HEK293 (cell line): ENCODE measurements at regions not wholly inside any gene's neighbourhood (a gene's known extent, or its start where the extent isn't known, plus 50 kb on each side); places are given as distances from the start of the nearest gene placed in this dataset.

ENCODE experiments used
- GLI2 ChIP-seq: fragments of 450-650 bp; formaldehyde crosslinking; IDR thresholded peaks from 2 replicates; pipeline ENCODE4; 2017; ENCODE audit warnings: missing biosample characterization, missing genetic modification characterization, low read depth, borderline replicate concordance
- MEIS1 ChIP-seq: sonication (generic); formaldehyde crosslinking; IDR thresholded peaks from 2 replicates; pipeline ENCODE4 v1.8.1; 2022; ENCODE audit warnings: missing genetic modification reagents, mild to moderate bottlenecking, borderline replicate concordance
- TCF7L2 ChIP-seq: IDR thresholded peaks from 2 replicates; pipeline ENCODE4 v1.6.1; 2011; ENCODE audit warnings: low read depth, mild to moderate bottlenecking, inconsistent platforms, low read length, moderate library complexity, borderline replicate concordance
- YY2 ChIP-seq: fragments of 450-650 bp; formaldehyde crosslinking; IDR thresholded peaks from 2 replicates; pipeline ENCODE4 v1.5.1; 2016; ENCODE audit warnings: missing biosample characterization, missing genetic modification characterization
- ZNF174 ChIP-seq: fragments of 450-650 bp; formaldehyde crosslinking; IDR thresholded peaks from 2 replicates; pipeline ENCODE4 v1.5.0; 2017; ENCODE audit warnings: missing biosample characterization, mild to moderate bottlenecking, missing genetic modification characterization
- ZNF239 ChIP-seq: fragments of 450-650 bp; formaldehyde crosslinking; IDR thresholded peaks from 2 replicates; pipeline ENCODE4 v1.5.1; 2016; ENCODE audit warnings: missing biosample characterization, missing genetic modification characterization
- ZNF292 ChIP-seq: fragments of 450-650 bp; formaldehyde crosslinking; IDR thresholded peaks from 2 replicates; pipeline ENCODE4 v1.5.1; 2016; ENCODE audit warnings: low read depth, missing biosample characterization, missing genetic modification characterization, borderline replicate concordance
- ZNF311 ChIP-seq: fragments of 450-650 bp; formaldehyde crosslinking; IDR thresholded peaks from 2 replicates; pipeline ENCODE4 v1.5.1; 2017; ENCODE audit warnings: missing biosample characterization, missing genetic modification characterization, borderline replicate concordance
- ZNF350 ChIP-seq: fragments of 450-650 bp; formaldehyde crosslinking; IDR thresholded peaks from 2 replicates; pipeline ENCODE4 v1.5.0; 2017; ENCODE audit warnings: missing biosample characterization, mild to moderate bottlenecking, missing genetic modification characterization
- ZNF37A ChIP-seq: fragments of 450-650 bp; IDR thresholded peaks from 2 replicates; pipeline ENCODE4 v1.5.1; 2018; ENCODE audit warnings: missing biosample characterization, missing genetic modification characterization
- ZNF394 ChIP-seq: fragments of 450-650 bp; formaldehyde crosslinking; IDR thresholded peaks from 2 replicates; pipeline ENCODE4 v1.5.1; 2016; ENCODE audit warnings: missing biosample characterization, missing genetic modification characterization, mild to moderate bottlenecking, moderate library complexity, borderline replicate concordance
- ZNF473 ChIP-seq: fragments of 450-650 bp; formaldehyde crosslinking; IDR thresholded peaks from 2 replicates; pipeline ENCODE4 v1.5.1; 2017; ENCODE audit warnings: missing biosample characterization, missing genetic modification characterization
- ZNF510 ChIP-seq: fragments of 450-650 bp; formaldehyde crosslinking; IDR thresholded peaks from 2 replicates; pipeline ENCODE4 v1.5.1; 2018; ENCODE audit warnings: mild to moderate bottlenecking, missing genetic modification characterization, missing biosample characterization; ENCODE audit not compliant: insufficient replicate concordance
- ZNF610 ChIP-seq: fragments of 450-650 bp; formaldehyde crosslinking; IDR thresholded peaks from 2 replicates; pipeline ENCODE4 v1.5.1; 2016; ENCODE audit warnings: missing biosample characterization, missing genetic modification characterization, borderline replicate concordance
- ZNF677 ChIP-seq: fragments of 450-650 bp; IDR thresholded peaks from 2 replicates; pipeline ENCODE4 v1.5.0; 2018; ENCODE audit warnings: missing biosample characterization, mild to moderate bottlenecking, missing genetic modification characterization, moderate library complexity
- ZNF76 ChIP-seq: fragments of 450-650 bp; formaldehyde crosslinking; IDR thresholded peaks from 2 replicates; pipeline ENCODE4; 2016; ENCODE audit warnings: low read depth, missing biosample characterization, missing genetic modification characterization, borderline replicate concordance
- ZNF785 ChIP-seq: fragments of 450-650 bp; formaldehyde crosslinking; IDR thresholded peaks from 2 replicates; pipeline ENCODE4 v1.5.1; 2016; ENCODE audit warnings: missing biosample characterization, missing genetic modification characterization
- TF ChIP-seq, protein P1 (sequence below): fragments of 450-650 bp; formaldehyde crosslinking; IDR thresholded peaks from 2 replicates; pipeline ENCODE4 v1.5.1; 2016; ENCODE audit warnings: missing biosample characterization, missing genetic modification characterization, borderline replicate concordance
- TF ChIP-seq, protein P2 (sequence below): fragments of 450-650 bp; IDR thresholded peaks from 2 replicates; pipeline ENCODE4 v1.5.1; 2018; ENCODE audit warnings: missing biosample characterization, mild to moderate bottlenecking, missing genetic modification characterization
- TF ChIP-seq, protein P3 (sequence below): fragments of 450-650 bp; formaldehyde crosslinking; IDR thresholded peaks from 2 replicates; pipeline ENCODE4 v1.5.1; 2016; ENCODE audit warnings: missing biosample characterization, missing genetic modification characterization
- TF ChIP-seq, protein P4 (sequence below): fragments of 450-650 bp; formaldehyde crosslinking; IDR thresholded peaks from 2 replicates; pipeline ENCODE4 v1.5.1; 2017; ENCODE audit warnings: missing biosample characterization, missing genetic modification characterization
- TF ChIP-seq, protein P5 (sequence below): fragments of 450-650 bp; formaldehyde crosslinking; IDR thresholded peaks from 2 replicates; pipeline ENCODE4 v1.5.1; 2016; ENCODE audit warnings: missing biosample characterization, missing genetic modification characterization
- TF ChIP-seq, protein P6 (sequence below): fragments of 450-650 bp; formaldehyde crosslinking; IDR thresholded peaks from 2 replicates; pipeline ENCODE4 v1.5.1; 2016; ENCODE audit warnings: missing biosample characterization, missing genetic modification characterization, low read depth
- TF ChIP-seq, protein P7 (sequence below): fragments of 450-650 bp; formaldehyde crosslinking; IDR thresholded peaks from 2 replicates; pipeline ENCODE4 v1.5.1; 2017; ENCODE audit warnings: missing biosample characterization, missing genetic modification characterization
- TF ChIP-seq, protein P8 (sequence below): fragments of 450-650 bp; formaldehyde crosslinking; IDR thresholded peaks from 2 replicates; pipeline ENCODE4 v1.5.1; 2016; ENCODE audit warnings: missing biosample characterization, missing genetic modification characterization

DNA sequence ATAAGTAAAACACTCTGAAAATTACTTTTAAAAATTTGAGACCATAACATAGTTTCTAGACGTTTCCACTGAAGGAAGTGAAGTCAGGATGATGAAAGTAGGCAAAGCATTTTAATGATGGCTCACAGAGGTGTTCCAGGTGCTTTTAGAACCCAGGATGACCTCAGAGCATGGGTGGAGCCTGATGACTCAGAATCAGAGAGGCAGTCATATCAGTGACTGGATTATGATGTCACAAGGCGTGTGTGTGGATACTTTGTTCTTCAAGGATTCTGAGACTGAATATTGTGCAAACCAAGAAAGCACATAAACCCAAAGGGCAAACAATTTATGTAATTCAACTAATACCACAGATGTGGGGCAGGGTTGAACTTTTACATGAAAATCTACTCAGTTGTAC lies 200.2 kb upstream of the FOXN2 start (continued):
- TF ChIP-seq, protein P1, sequence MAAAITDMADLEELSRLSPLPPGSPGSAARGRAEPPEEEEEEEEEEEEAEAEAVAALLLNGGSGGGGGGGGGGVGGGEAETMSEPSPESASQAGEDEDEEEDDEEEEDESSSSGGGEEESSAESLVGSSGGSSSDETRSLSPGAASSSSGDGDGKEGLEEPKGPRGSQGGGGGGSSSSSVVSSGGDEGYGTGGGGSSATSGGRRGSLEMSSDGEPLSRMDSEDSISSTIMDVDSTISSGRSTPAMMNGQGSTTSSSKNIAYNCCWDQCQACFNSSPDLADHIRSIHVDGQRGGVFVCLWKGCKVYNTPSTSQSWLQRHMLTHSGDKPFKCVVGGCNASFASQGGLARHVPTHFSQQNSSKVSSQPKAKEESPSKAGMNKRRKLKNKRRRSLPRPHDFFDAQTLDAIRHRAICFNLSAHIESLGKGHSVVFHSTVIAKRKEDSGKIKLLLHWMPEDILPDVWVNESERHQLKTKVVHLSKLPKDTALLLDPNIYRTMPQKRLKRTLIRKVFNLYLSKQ (tag by site-specific recombination), result no peak
- TF ChIP-seq ZNF510 (tag by site-specific recombination) (no peak), TCF7L2 (no peak), ZNF394 (tag by site-specific recombination) (peak; percentile 14; the same call in 1 of the 2 replicates), ZNF350 (peak; percentile 91), ZNF37A (tag by site-specific recombination) (no peak), ZNF311 (tag by site-specific recombination) (no peak), ZNF76 (tag by site-specific recombination) (no peak), GLI2 (no peak), MEIS1 (CRISPR knock-in tag) (no peak), ZNF785 (tag by site-specific recombination) (no peak), ZNF174 (tag by site-specific recombination) (no peak), ZNF610 (no peak), ZNF677 (no peak), ZNF473 (tag by site-specific recombination) (no peak), ZNF292 (tag by site-specific recombination) (no peak), YY2 (tag by site-specific recombination) (no peak), ZNF239 (tag by site-specific recombination) (no peak)
- TF ChIP-seq, protein P2, sequence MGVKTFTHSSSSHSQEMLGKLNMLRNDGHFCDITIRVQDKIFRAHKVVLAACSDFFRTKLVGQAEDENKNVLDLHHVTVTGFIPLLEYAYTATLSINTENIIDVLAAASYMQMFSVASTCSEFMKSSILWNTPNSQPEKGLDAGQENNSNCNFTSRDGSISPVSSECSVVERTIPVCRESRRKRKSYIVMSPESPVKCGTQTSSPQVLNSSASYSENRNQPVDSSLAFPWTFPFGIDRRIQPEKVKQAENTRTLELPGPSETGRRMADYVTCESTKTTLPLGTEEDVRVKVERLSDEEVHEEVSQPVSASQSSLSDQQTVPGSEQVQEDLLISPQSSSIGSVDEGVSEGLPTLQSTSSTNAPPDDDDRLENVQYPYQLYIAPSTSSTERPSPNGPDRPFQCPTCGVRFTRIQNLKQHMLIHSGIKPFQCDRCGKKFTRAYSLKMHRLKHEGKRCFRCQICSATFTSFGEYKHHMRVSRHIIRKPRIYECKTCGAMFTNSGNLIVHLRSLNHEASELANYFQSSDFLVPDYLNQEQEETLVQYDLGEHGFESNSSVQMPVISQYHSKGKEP, result no peak
- TF ChIP-seq, protein P3, sequence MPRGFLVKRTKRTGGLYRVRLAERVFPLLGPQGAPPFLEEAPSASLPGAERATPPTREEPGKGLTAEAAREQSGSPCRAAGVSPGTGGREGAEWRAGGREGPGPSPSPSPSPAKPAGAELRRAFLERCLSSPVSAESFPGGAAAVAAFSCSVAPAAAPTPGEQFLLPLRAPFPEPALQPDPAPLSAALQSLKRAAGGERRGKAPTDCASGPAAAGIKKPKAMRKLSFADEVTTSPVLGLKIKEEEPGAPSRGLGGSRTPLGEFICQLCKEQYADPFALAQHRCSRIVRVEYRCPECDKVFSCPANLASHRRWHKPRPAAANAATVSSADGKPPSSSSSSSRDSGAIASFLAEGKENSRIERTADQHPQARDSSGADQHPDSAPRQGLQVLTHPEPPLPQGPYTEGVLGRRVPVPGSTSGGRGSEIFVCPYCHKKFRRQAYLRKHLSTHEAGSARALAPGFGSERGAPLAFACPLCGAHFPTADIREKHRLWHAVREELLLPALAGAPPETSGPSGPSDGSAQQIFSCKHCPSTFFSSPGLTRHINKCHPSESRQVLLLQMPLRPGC (tag by site-specific recombination), result 0 out of 2 replicates have a peak, but pooled peaks have one; percentile 36
- TF ChIP-seq, protein P4, sequence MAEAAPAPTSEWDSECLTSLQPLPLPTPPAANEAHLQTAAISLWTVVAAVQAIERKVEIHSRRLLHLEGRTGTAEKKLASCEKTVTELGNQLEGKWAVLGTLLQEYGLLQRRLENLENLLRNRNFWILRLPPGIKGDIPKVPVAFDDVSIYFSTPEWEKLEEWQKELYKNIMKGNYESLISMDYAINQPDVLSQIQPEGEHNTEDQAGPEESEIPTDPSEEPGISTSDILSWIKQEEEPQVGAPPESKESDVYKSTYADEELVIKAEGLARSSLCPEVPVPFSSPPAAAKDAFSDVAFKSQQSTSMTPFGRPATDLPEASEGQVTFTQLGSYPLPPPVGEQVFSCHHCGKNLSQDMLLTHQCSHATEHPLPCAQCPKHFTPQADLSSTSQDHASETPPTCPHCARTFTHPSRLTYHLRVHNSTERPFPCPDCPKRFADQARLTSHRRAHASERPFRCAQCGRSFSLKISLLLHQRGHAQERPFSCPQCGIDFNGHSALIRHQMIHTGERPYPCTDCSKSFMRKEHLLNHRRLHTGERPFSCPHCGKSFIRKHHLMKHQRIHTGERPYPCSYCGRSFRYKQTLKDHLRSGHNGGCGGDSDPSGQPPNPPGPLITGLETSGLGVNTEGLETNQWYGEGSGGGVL, result peak; percentile 22; the same call in 1 of the 2 replicates
- TF ChIP-seq, protein P5, sequence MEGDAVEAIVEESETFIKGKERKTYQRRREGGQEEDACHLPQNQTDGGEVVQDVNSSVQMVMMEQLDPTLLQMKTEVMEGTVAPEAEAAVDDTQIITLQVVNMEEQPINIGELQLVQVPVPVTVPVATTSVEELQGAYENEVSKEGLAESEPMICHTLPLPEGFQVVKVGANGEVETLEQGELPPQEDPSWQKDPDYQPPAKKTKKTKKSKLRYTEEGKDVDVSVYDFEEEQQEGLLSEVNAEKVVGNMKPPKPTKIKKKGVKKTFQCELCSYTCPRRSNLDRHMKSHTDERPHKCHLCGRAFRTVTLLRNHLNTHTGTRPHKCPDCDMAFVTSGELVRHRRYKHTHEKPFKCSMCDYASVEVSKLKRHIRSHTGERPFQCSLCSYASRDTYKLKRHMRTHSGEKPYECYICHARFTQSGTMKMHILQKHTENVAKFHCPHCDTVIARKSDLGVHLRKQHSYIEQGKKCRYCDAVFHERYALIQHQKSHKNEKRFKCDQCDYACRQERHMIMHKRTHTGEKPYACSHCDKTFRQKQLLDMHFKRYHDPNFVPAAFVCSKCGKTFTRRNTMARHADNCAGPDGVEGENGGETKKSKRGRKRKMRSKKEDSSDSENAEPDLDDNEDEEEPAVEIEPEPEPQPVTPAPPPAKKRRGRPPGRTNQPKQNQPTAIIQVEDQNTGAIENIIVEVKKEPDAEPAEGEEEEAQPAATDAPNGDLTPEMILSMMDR (tag by site-specific recombination), result no peak
- TF ChIP-seq, protein P6, sequence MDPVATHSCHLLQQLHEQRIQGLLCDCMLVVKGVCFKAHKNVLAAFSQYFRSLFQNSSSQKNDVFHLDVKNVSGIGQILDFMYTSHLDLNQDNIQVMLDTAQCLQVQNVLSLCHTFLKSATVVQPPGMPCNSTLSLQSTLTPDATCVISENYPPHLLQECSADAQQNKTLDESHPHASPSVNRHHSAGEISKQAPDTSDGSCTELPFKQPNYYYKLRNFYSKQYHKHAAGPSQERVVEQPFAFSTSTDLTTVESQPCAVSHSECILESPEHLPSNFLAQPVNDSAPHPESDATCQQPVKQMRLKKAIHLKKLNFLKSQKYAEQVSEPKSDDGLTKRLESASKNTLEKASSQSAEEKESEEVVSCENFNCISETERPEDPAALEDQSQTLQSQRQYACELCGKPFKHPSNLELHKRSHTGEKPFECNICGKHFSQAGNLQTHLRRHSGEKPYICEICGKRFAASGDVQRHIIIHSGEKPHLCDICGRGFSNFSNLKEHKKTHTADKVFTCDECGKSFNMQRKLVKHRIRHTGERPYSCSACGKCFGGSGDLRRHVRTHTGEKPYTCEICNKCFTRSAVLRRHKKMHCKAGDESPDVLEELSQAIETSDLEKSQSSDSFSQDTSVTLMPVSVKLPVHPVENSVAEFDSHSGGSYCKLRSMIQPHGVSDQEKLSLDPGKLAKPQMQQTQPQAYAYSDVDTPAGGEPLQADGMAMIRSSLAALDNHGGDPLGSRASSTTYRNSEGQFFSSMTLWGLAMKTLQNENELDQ (tag by site-specific recombination), result no peak
- TF ChIP-seq, protein P7, sequence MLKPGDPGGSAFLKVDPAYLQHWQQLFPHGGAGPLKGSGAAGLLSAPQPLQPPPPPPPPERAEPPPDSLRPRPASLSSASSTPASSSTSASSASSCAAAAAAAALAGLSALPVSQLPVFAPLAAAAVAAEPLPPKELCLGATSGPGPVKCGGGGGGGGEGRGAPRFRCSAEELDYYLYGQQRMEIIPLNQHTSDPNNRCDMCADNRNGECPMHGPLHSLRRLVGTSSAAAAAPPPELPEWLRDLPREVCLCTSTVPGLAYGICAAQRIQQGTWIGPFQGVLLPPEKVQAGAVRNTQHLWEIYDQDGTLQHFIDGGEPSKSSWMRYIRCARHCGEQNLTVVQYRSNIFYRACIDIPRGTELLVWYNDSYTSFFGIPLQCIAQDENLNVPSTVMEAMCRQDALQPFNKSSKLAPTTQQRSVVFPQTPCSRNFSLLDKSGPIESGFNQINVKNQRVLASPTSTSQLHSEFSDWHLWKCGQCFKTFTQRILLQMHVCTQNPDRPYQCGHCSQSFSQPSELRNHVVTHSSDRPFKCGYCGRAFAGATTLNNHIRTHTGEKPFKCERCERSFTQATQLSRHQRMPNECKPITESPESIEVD (tag by site-specific recombination), result 0 out of 2 replicates have a peak, but pooled peaks have one; percentile 20
- TF ChIP-seq, protein P8, sequence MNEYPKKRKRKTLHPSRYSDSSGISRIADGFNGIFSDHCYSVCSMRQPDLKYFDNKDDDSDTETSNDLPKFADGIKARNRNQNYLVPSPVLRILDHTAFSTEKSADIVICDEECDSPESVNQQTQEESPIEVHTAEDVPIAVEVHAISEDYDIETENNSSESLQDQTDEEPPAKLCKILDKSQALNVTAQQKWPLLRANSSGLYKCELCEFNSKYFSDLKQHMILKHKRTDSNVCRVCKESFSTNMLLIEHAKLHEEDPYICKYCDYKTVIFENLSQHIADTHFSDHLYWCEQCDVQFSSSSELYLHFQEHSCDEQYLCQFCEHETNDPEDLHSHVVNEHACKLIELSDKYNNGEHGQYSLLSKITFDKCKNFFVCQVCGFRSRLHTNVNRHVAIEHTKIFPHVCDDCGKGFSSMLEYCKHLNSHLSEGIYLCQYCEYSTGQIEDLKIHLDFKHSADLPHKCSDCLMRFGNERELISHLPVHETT (tag by site-specific recombination), result no peak
